ENCODE measurements at regions not wholly inside any gene's neighbourhood (a gene's known extent, or its start where the extent isn't known, plus 50 kb on each side); places are given as distances from the start of the nearest gene placed in this dataset.

DNA sequence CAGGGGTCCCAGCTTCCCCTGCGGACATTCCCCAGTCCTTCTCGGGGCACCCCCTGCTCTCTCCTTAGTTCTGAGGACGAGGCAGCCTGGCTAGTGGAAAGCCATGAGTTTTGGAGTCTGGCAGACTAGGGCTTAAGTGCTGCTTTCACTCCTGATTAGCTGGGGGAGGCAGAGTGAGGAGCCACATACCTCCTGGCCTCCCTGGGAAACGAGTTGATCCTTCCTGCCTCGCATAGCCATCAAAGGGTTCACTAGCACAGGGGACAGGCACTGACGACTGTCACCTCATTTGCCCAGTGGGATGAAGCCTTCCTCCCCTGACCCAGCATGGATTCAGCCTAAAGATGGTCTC is 402.5 kb downstream of the RPS24 start:
- TF ChIP-seq, protein P1, sequence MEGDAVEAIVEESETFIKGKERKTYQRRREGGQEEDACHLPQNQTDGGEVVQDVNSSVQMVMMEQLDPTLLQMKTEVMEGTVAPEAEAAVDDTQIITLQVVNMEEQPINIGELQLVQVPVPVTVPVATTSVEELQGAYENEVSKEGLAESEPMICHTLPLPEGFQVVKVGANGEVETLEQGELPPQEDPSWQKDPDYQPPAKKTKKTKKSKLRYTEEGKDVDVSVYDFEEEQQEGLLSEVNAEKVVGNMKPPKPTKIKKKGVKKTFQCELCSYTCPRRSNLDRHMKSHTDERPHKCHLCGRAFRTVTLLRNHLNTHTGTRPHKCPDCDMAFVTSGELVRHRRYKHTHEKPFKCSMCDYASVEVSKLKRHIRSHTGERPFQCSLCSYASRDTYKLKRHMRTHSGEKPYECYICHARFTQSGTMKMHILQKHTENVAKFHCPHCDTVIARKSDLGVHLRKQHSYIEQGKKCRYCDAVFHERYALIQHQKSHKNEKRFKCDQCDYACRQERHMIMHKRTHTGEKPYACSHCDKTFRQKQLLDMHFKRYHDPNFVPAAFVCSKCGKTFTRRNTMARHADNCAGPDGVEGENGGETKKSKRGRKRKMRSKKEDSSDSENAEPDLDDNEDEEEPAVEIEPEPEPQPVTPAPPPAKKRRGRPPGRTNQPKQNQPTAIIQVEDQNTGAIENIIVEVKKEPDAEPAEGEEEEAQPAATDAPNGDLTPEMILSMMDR (conservative IDR thresholded peaks at IDR 0.05 in 1 of 2, IDR thresholded peaks at IDR 0.05 in 1 of 2; ENCODE audit: low read depth in 1 of 2, low read length in 2 of 2), result no peak
- TF ChIP-seq EZH2 (IDR thresholded peaks at IDR 0.05; ENCODE audit: low read length, missing control alignments), result no peak
